ENCODE measurements at regions not wholly inside any gene's neighbourhood (a gene's known extent, or its start where the extent isn't known, plus 50 kb on each side); places are given as distances from the start of the nearest gene placed in this dataset.
"Not testable (repeated sequence)": the region's sequence is repeated elsewhere in the genome, so short reads cannot be mapped to it uniquely, and the experiment has no call there.

DNA sequence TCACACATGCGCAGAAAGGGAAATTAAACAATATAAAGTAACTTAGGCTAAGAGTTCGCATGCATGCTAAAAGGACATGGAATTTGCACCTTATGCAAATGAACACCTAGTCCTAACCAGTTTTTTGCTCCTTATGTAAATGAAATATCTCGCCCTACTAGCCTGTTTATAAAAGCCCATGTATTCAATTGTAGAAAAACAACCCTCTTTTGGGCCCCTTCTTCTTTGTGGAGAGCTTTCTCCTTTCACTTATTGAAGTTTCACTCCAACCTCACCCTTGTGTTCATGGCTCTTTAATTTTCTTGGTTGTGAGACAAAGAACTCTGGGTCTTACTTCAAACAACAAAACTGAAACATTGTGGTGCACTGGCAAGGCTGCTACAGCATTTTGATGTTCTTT, 333.4 kb upstream of the ATXN7L3B start:
- WGBS, result 70% methylated on average over 3 of the region's 3 CpGs
- Histone ChIP-seq H3K4me1 (ENCODE audit: control insufficient read depth, insufficient read depth, low read length) (no peaks in the 10 kb centered on the region), H3K9me3 (ENCODE audit: control insufficient read depth, low read length) (no peaks in the 10 kb centered on the region), H3K27me3 (ENCODE audit: control insufficient read depth, insufficient read depth) (no peaks in the 10 kb centered on the region), H3K27ac (ENCODE audit: low read length) (no peak overlapping the region), H3K4me3 (ENCODE audit: low read length) (no peak overlapping the region)
- no peak for DNase-seq
- no peak for ATAC-seq
- intact Hi-C loops (cut with DNase I), result no loop called here

DNA sequence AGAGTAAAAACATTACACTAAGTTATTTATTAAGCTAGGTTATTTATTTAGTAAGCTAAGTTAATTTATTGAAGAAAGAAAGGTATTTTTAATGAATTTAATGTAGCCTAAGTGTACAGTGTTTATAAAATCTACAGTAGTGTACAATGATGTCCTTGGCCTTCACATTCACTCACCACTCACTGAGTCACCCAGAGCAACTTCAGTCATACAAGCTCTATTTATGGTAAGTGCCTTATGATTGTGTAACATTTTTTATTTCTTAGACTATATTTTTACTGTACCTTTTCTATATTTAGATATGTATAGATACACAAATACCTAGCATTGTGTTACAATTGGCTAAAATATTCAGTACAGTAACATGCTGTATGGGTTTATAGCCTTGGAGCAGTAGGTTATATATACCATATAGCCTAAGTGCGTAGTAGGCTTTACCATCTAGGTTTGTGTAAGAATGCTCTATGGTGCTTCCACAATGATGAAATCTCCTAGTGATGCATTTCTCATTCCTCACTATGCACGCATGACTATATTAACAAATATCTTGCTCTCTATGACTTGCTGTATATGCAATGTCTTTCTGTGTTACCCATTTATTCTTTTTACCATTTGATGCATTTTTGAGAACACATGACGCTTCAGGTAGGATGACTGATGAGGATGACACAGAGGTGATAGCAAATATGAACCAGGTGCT, 309.6 kb upstream of the ATXN7L3B start:
- no peaks in the 10 kb centered on the region for H3K9me3 ChIP-seq (ENCODE audit: control insufficient read depth, low read length)
- ATAC-seq (no peak), DNase-seq (no peak)
- no peak overlapping the region for H3K27ac ChIP-seq (ENCODE audit: low read length)
- intact Hi-C loops (cut with DNase I), result no loop called here
- no peaks in the 10 kb centered on the region for H3K4me1 ChIP-seq (ENCODE audit: control insufficient read depth, insufficient read depth, low read length)
- H3K4me3 ChIP-seq (ENCODE audit: low read length), result no peak overlapping the region
- 87% methylated on average over 3 of the region's 3 CpGs for WGBS
- no peaks in the 10 kb centered on the region for H3K27me3 ChIP-seq (ENCODE audit: control insufficient read depth, insufficient read depth)

DNA sequence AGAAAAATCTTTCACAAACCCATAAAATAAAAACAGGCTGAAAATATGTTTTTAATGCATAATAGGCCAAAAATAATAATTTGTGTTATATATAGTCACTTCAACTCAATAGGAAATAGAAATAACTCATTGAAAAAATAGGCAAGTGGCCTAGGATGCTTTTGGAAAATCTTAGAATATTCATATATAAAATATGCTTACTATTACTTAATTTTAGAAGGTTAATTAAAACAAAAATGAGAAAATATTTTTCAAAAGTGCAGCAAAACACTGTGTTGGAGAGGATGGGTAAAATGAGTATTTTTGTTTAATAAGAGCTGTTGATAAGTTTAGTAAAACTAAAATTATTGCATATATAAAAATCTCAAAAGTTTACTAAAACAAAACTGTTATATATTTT, 308.0 kb upstream of the ATXN7L3B start:
- DNase-seq (no peak), ATAC-seq (no peak)
- no peaks in the 10 kb centered on the region for H3K4me1 ChIP-seq (ENCODE audit: control insufficient read depth, insufficient read depth, low read length)
- intact Hi-C loops (cut with DNase I), result no loop called here
- no peaks in the 10 kb centered on the region for H3K9me3 ChIP-seq (ENCODE audit: control insufficient read depth, low read length)
- H3K4me3 ChIP-seq (ENCODE audit: low read length), result no peak overlapping the region
- H3K27ac ChIP-seq (ENCODE audit: low read length), result no peak overlapping the region
- H3K27me3 ChIP-seq (ENCODE audit: control insufficient read depth, insufficient read depth), result no peaks in the 10 kb centered on the region

- intact Hi-C loops (cut with DNase I), result no loop called here
- H3K9me3 ChIP-seq (ENCODE audit: control insufficient read depth, low read length), result no peaks in the 10 kb centered on the region
- no peaks in the 10 kb centered on the region for H3K4me1 ChIP-seq (ENCODE audit: control insufficient read depth, insufficient read depth, low read length)
- DNase-seq (no peak), ATAC-seq (no peak)
- no peaks in the 10 kb centered on the region for H3K27me3 ChIP-seq (ENCODE audit: control insufficient read depth, insufficient read depth)
- no peak overlapping the region for H3K27ac ChIP-seq (ENCODE audit: low read length)
- 87% methylated on average over 2 of the region's 2 CpGs for WGBS
- no peak overlapping the region for H3K4me3 ChIP-seq (ENCODE audit: low read length)
Observed at GRCh38 chr12:74235342-74235741, 302.3 kb upstream of the ATXN7L3B start.

DNA sequence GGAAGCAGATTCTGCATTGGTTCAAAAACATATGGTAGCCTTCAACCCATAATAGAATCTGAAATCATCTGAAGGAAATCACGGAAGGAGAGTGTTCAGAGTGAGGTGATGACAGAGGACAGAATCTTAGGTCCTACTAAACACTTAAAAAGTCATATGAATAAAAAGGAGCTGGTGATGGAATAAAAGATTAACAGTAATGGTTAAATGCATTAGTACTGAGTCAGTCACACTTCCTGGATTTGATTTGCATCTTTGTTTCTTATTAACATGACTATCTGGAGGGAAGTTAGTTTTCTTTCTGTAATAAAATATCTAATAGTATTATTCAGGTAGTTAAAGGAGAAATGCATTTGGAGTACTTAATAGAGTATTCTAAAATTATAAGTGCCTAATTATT, 296.3 kb upstream of the ATXN7L3B start:
- ATAC-seq (no peak), DNase-seq (no peak)
- Histone ChIP-seq H3K9me3 (ENCODE audit: control insufficient read depth, low read length) (no peaks in the 10 kb centered on the region), H3K27me3 (ENCODE audit: control insufficient read depth, insufficient read depth) (no peaks in the 10 kb centered on the region), H3K4me1 (ENCODE audit: control insufficient read depth, insufficient read depth, low read length) (no peaks in the 10 kb centered on the region), H3K4me3 (ENCODE audit: low read length) (no peak overlapping the region), H3K27ac (ENCODE audit: low read length) (no peak overlapping the region)
- 57% methylated on average over 1 of the region's 1 CpG for WGBS
- intact Hi-C loops (cut with DNase I), result no loop called here

GRCh38 chr12:74242088-74242487, 295.5 kb upstream of the ATXN7L3B start:
- intact Hi-C loops (cut with DNase I), result no loop called here
- no peaks in the 10 kb centered on the region for H3K9me3 ChIP-seq (ENCODE audit: control insufficient read depth, low read length)
- WGBS, result 95% methylated on average over 2 of the region's 2 CpGs
- ATAC-seq (no peak), DNase-seq (no peak)
- no peak overlapping the region for H3K27ac ChIP-seq (ENCODE audit: low read length)
- H3K4me1 ChIP-seq (ENCODE audit: control insufficient read depth, insufficient read depth, low read length), result no peaks in the 10 kb centered on the region
- no peak overlapping the region for H3K4me3 ChIP-seq (ENCODE audit: low read length)
- no peaks in the 10 kb centered on the region for H3K27me3 ChIP-seq (ENCODE audit: control insufficient read depth, insufficient read depth)

DNA sequence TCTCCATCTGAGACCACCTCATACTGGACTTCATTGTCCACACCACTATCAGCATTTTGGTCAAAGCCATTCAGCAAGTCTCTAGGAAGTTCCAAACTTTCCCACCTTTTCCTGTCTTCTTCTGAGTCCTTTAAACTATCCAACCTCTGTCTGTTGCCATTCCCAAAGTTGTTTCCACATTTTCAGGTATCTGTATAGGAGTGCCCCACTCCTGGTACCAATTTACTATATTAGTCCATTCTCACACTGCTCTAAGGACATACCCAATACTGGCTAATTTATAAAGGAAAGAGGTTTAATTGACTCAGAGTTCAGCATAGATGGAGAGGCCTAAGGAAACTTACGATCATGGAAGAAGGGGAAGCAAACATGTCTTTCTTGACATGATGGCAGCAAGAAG, 292.2 kb upstream of the ATXN7L3B start:
- no peak for ATAC-seq
- Histone ChIP-seq H3K4me1 (ENCODE audit: control insufficient read depth, insufficient read depth, low read length) (no peaks in the 10 kb centered on the region), H3K27me3 (ENCODE audit: control insufficient read depth, insufficient read depth) (no peaks in the 10 kb centered on the region), H3K9me3 (ENCODE audit: control insufficient read depth, low read length) (no peaks in the 10 kb centered on the region), H3K27ac (ENCODE audit: low read length) (no peak overlapping the region), H3K4me3 (ENCODE audit: low read length) (no peak overlapping the region)
- WGBS, result 82% methylated on average over 1 of the region's 1 CpG
- no peak for DNase-seq
- intact Hi-C loops (cut with DNase I), result no loop called here

DNA sequence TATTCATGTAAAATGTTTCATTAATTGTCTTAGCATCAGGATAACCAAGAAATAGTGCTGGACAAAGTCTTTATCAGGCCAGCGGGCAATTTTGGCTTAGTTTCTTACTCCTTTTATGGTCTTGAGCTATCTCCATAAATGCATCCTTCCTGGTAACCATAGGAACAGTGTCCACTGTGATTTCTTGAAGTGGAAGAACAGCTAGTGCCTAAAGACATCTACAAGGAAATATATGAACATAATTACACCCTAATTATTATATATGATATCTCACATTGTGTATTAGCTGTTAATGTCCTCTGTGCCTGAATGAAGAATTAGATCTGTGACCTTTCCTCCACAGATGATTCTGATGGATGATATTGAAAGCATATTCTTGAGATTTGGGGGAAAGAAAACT, 286.7 kb upstream of the ATXN7L3B start:
- no peak for DNase-seq
- intact Hi-C loops (cut with DNase I), result no loop called here

DNA sequence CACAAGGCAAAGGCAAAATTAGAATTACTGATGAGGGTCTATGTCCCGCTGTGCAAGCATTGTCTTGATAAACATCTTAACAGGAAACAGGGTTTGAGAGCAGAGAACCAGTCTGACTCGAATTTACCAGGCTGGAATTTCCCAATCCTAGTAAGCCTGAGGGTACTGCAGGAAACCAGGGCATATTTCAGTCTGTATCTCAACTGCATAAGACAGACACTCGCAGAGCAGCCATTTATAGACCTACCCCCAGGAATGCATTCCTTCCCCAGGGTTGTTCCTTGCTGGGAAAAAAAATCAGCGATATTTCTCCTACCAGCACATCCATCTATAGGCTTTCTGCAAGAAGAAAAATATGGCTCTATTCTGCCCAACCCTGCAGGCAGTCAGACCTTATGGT, 283.8 kb upstream of the ATXN7L3B start:
- DNase-seq; H3K4me3 ChIP-seq (ENCODE audit: low read length); ATAC-seq; H3K9me3 ChIP-seq (ENCODE audit: control insufficient read depth, low read length); intact Hi-C loops (cut with DNase I); H3K27me3 ChIP-seq (ENCODE audit: control insufficient read depth, insufficient read depth); H3K4me1 ChIP-seq (ENCODE audit: control insufficient read depth, insufficient read depth, low read length); H3K27ac ChIP-seq (ENCODE audit: low read length): not testable (repeated sequence)
- 76% methylated on average over 4 of the region's 4 CpGs for WGBS

More for the DNA sequence above, 286.7 kb upstream of the ATXN7L3B start:
- no peaks in the 10 kb centered on the region for H3K4me1 ChIP-seq (ENCODE audit: control insufficient read depth, insufficient read depth, low read length)
- no peak for ATAC-seq
- 50% methylated on average over 1 of the region's 1 CpG for WGBS
- no peak overlapping the region for H3K27ac ChIP-seq (ENCODE audit: low read length)
- H3K27me3 ChIP-seq (ENCODE audit: control insufficient read depth, insufficient read depth), result no peaks in the 10 kb centered on the region
- no peak overlapping the region for H3K4me3 ChIP-seq (ENCODE audit: low read length)
- H3K9me3 ChIP-seq (ENCODE audit: control insufficient read depth, low read length), result no peaks in the 10 kb centered on the region

DNA sequence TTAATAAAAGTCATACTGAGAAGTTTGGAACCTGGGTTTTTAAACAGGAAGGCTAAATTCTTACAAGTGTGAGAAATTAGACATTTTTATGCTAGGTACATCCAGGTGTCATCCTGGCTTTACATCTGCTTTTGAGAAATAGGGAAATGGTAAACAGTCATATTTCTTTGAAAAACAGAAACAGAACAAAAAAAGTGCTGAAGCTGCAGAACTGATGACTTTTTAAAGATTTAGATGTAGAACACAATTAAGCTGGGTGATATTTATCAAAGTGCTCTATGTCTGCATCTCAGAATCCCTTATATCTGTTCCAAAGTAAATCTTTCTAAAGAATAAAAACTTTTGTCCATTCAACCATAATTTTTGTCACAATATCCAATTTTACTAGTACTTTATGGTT, 282.9 kb upstream of the ATXN7L3B start:
- intact Hi-C loops (cut with DNase I), result no loop called here
- ATAC-seq (no peak), DNase-seq (no peak)
- no peak overlapping the region for H3K27ac ChIP-seq (ENCODE audit: low read length)
- H3K4me1 ChIP-seq (ENCODE audit: control insufficient read depth, insufficient read depth, low read length), result no peaks in the 10 kb centered on the region
- H3K27me3 ChIP-seq (ENCODE audit: control insufficient read depth, insufficient read depth), result no peaks in the 10 kb centered on the region
- H3K9me3 ChIP-seq (ENCODE audit: control insufficient read depth, low read length), result no peaks in the 10 kb centered on the region
- no peak overlapping the region for H3K4me3 ChIP-seq (ENCODE audit: low read length)

DNA sequence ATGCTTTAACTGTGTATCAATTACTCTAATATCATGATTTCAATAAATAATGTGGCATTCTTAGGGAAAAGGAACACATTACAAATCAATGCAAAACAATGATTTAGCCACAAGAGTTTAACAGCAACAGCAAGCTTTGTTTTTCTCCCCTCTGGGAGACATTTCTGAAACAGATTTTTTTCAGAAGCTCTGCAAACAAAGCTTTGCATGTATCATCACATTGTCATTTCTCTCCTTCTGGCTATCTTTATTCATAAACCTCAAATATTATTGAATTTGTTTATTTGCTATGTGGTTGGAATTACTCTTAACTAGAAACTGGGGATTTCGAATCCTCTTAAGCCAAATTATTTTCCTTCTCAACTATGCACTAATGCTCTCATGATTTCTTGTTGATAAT, 278.4 kb upstream of the ATXN7L3B start:
- H3K4me1 ChIP-seq (ENCODE audit: control insufficient read depth, insufficient read depth, low read length), result no peaks in the 10 kb centered on the region
- ATAC-seq (no peak), DNase-seq (no peak)
- no peak overlapping the region for H3K4me3 ChIP-seq (ENCODE audit: low read length)
- intact Hi-C loops (cut with DNase I), result no loop called here
- no peaks in the 10 kb centered on the region for H3K27me3 ChIP-seq (ENCODE audit: control insufficient read depth, insufficient read depth)
- 77% methylated on average over 1 of the region's 1 CpG for WGBS
- H3K27ac ChIP-seq (ENCODE audit: low read length), result no peak overlapping the region
- no peaks in the 10 kb centered on the region for H3K9me3 ChIP-seq (ENCODE audit: control insufficient read depth, low read length)

DNA sequence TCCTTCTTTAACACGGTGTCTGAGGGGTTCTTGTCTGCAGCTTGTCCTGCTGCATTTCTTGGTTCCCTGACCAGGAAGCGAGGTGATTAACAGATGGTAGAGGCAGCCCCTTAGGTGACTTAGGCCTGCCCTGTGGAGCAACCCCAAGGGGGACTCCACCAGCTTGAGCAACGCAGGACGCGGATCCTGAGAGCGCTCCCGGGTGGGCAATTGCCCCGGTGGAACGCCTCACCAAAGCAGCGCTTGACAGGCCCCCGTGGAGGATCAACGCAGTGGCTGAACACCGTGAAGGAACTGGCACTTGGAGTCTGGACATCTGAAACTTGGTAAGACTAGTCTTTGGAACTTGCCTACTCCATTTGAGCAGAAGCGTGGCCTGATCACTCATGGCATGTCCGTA, 272.9 kb upstream of the ATXN7L3B start:
- 91% methylated on average over 15 of the region's 15 CpGs for WGBS
- no peaks in the 10 kb centered on the region for H3K27me3 ChIP-seq (ENCODE audit: control insufficient read depth, insufficient read depth)
- H3K4me3 ChIP-seq (ENCODE audit: low read length), result no peak overlapping the region
- no peaks in the 10 kb centered on the region for H3K4me1 ChIP-seq (ENCODE audit: control insufficient read depth, insufficient read depth, low read length)
- H3K9me3 ChIP-seq (ENCODE audit: control insufficient read depth, low read length), result no peaks in the 10 kb centered on the region
- peak in 1 of 3 donors; percentile 13 for DNase-seq
- intact Hi-C loops (cut with DNase I), result no loop called here
- no peak overlapping the region for H3K27ac ChIP-seq (ENCODE audit: low read length)
- ATAC-seq, result no peak
